ENCODE measurements at regions not wholly inside any gene's neighbourhood (a gene's known extent, or its start where the extent isn't known, plus 50 kb on each side); places are given as distances from the start of the nearest gene placed in this dataset.
"Not testable (repeated sequence)": the region's sequence is repeated elsewhere in the genome, so short reads cannot be mapped to it uniquely, and the experiment has no call there.

- POLR2A ChIA-PET = no interaction called here
- no peak for DNase-seq (ENCODE audit: low read depth, low spot score)
- H3K9me3 ChIP-seq (ENCODE audit: control insufficient read depth, insufficient read depth, low read length) = peaks cover 10% of the 10 kb centered on the region; the same call in 1 of the 2 replicates
- H3K27ac ChIP-seq (ENCODE audit: low read depth, low read length) = no peak overlapping the region
- H3K4me3 ChIP-seq (ENCODE audit: low read depth, low read length) = no peak overlapping the region
- no peak for TF ChIP-seq CTCF (IDR thresholded peaks at IDR 0.05; ENCODE audit: low read depth, low read length)
- CTCF ChIA-PET = no interaction called here
- H3K27me3 ChIP-seq (ENCODE audit: control insufficient read depth, insufficient read depth, low read length) = no peaks in the 10 kb centered on the region
Measured at GRCh38 chr21:20459838-20460237, 538.4 kb upstream of the NCAM2 start.

GRCh38 chr21:20463362-20463761 is 534.8 kb upstream of the NCAM2 start:
- ChIA-PET CTCF (no interaction called here), POLR2A (no interaction called here)
- Histone ChIP-seq H3K4me3 (ENCODE audit: low read depth, low read length) (no peak overlapping the region), H3K27ac (ENCODE audit: low read depth, low read length) (no peak overlapping the region), H3K9me3 (ENCODE audit: control insufficient read depth, insufficient read depth, low read length) (peaks cover 10% of the 10 kb centered on the region; the same call in 1 of the 2 replicates), H3K27me3 (ENCODE audit: control insufficient read depth, insufficient read depth, low read length) (no peaks in the 10 kb centered on the region)
- no peak for DNase-seq (ENCODE audit: low read depth, low spot score)
- no peak for TF ChIP-seq CTCF (IDR thresholded peaks at IDR 0.05; ENCODE audit: low read depth, low read length)

DNA sequence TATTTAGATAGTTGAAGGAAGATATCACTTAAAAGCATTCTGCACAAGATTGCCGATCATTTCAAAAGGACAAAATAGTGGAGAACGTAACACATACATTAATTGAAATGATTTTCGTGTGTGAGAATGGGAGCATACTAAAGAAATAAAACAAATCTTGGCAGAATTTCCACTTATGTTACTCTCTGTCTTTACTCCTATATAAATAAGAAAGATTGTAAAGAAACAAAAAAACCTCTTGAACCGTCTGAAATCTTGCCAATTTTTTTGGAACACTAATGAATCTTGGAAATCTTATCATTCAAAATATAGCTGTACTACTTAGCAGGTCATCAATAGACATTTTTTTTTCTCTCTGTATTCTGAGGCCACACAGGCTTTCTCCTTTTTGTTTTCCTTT is 528.8 kb upstream of the NCAM2 start:
- DNase-seq (ENCODE audit: low read depth, low spot score) = no peak
- CTCF ChIA-PET = no interaction called here
- no peak overlapping the region for H3K4me3 ChIP-seq (ENCODE audit: low read depth, low read length)
- H3K27me3 ChIP-seq (ENCODE audit: control insufficient read depth, insufficient read depth, low read length) = no peaks in the 10 kb centered on the region
- TF ChIP-seq CTCF (IDR thresholded peaks at IDR 0.05; ENCODE audit: low read depth, low read length) = no peak
- H3K27ac ChIP-seq (ENCODE audit: low read depth, low read length) = no peak overlapping the region
- POLR2A ChIA-PET = no interaction called here
- peaks cover 7% of the 10 kb centered on the region; the same call in 1 of the 2 replicates for H3K9me3 ChIP-seq (ENCODE audit: control insufficient read depth, insufficient read depth, low read length)

DNA sequence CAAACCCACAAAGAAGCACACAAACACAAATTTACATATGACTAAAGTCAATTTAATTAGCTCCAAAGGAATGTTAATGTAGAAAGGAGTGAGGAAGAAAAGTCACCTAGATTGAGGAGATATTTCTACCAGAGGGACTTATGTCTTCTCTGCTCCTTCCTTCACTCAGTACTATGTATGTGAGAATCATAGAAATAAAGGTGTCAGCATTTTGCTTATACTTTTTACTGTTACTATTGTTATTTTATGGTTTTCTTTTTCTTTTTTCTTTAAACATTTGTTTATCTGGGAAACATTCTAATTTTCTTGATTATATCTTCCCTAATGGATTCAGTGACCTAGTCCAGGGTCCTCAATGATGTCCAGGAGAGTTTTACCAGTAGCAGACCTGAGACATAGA is 511.9 kb upstream of the NCAM2 start:
- ChIA-PET POLR2A (no interaction called here), CTCF (no interaction called here)
- Histone ChIP-seq H3K4me3 (ENCODE audit: low read depth, low read length) (no peak overlapping the region), H3K27me3 (ENCODE audit: control insufficient read depth, insufficient read depth, low read length) (no peaks in the 10 kb centered on the region), H3K27ac (ENCODE audit: low read depth, low read length) (no peak overlapping the region), H3K9me3 (ENCODE audit: control insufficient read depth, insufficient read depth, low read length) (peaks cover 11% of the 10 kb centered on the region)
- no peak for TF ChIP-seq CTCF (IDR thresholded peaks at IDR 0.05; ENCODE audit: low read depth, low read length)
- no peak for DNase-seq (ENCODE audit: low read depth, low spot score)

DNA sequence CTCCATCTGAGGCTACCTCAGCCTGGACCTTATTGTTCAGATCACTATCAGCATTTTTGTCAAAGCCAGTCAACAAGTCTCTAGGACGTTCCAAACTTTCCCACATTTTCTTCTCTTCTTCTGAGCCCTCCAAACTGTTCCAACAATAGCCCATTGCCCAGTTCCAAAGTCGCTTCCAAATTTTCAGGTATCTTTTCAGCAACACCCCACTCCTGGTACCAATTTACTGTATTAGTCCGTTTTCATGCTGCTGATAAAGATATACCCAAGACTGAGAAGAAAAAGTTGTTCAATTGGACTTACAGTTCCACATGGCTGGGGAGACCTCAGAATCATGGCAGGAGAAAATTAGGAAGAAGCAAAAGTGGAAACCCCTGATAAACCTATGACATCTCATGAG is 495.3 kb upstream of the NCAM2 start:
- H3K9me3 ChIP-seq (ENCODE audit: control insufficient read depth, insufficient read depth, low read length) = peaks cover 33% of the 10 kb centered on the region
- H3K4me3 ChIP-seq (ENCODE audit: low read depth, low read length); DNase-seq (ENCODE audit: low read depth, low spot score); H3K27ac ChIP-seq (ENCODE audit: low read depth, low read length); POLR2A ChIA-PET; H3K27me3 ChIP-seq (ENCODE audit: control insufficient read depth, insufficient read depth, low read length): not testable (repeated sequence)
- CTCF ChIA-PET = interaction anchor here (0.7 kb wide), 1 partner anchor 721 kb away, joined by 3 read pairs; no protein-coding TSS in a partner anchor

- H3K4me3 ChIP-seq (ENCODE audit: low read depth, low read length) = no peak overlapping the region
- ChIA-PET CTCF (no interaction called here), POLR2A (no interaction called here)
- H3K9me3 ChIP-seq (ENCODE audit: control insufficient read depth, insufficient read depth, low read length) = peaks cover 34% of the 10 kb centered on the region
- H3K27ac ChIP-seq (ENCODE audit: low read depth, low read length) = no peak overlapping the region
- TF ChIP-seq CTCF (IDR thresholded peaks at IDR 0.05; ENCODE audit: low read depth, low read length) = no peak
- no peak for DNase-seq (ENCODE audit: low read depth, low spot score)
- H3K27me3 ChIP-seq (ENCODE audit: control insufficient read depth, insufficient read depth, low read length) = no peaks in the 10 kb centered on the region
Measured at GRCh38 chr21:20507783-20508182, 490.4 kb upstream of the NCAM2 start.

All from AG04450 (cell line).